Activated naive CD4-positive, alpha-beta T cell treated with anti-CD3 and anti-CD28 coated beads, Interleukin-2, amount 50 U/mL, for 72 hours (primary cell): ENCODE measurements at regions not wholly inside any gene's neighbourhood (a gene's known extent, or its start where the extent isn't known, plus 50 kb on each side); places are given as distances from the start of the nearest gene placed in this dataset.

Experiments used
- ATAC-seq, 2 donors: fragments of 150-1000 bp; cut with Tn5 transposase; 2 replicates each; pipeline ENCODE4 v1.10.0; 2021; ENCODE audit warnings: mild to moderate bottlenecking in 2 of 2, moderate library complexity in 2 of 2
- DNase-seq, 2 donors: peaks; one replicate each; pipeline ENCODE4 v3.0.0; 2021 to 2022; ENCODE audit warnings: low spot score in 2 of 2
- H3K27ac Mint-ChIP-seq, 2 donors: one replicate each; pipeline ENCODE4 v1.8.0; 2022; ENCODE audit warnings: mild to moderate bottlenecking in 2 of 2, mixed read lengths in 2 of 2
- H3K36me3 Mint-ChIP-seq, 2 donors: one replicate each; pipeline ENCODE4 v1.8.0; 2022; ENCODE audit warnings: mixed read lengths in 2 of 2
- H3K9me3 Mint-ChIP-seq, 2 donors: one replicate each; pipeline ENCODE4 v1.8.0; 2022; ENCODE audit warnings: mixed read lengths in 2 of 2

GRCh38 chr20:52837378-52837777 is 134.8 kb upstream of the TSHZ2 start:
- no peak overlapping the region for H3K27ac Mint-ChIP-seq
- no peak for DNase-seq
- no peak for ATAC-seq
- peaks cover 0 to 4% of the 10 kb centered on the region in 2 donors for H3K9me3 Mint-ChIP-seq
- no peaks in the 10 kb centered on the region for H3K36me3 Mint-ChIP-seq

GRCh38 chr20:52833901-52834300 is 138.3 kb upstream of the TSHZ2 start:
- peaks cover 11 to 13% of the 10 kb centered on the region in 2 donors for H3K36me3 Mint-ChIP-seq
- H3K27ac Mint-ChIP-seq, result no peak overlapping the region
- ATAC-seq, result no peak

GRCh38 chr20:52832151-52832774 is 139.9 kb upstream of the TSHZ2 start:
- no peak for DNase-seq
- ATAC-seq, result no peak
- Mint-ChIP-seq H3K36me3 (peaks cover 11 to 13% of the 10 kb centered on the region in 2 donors), H3K27ac (no peak overlapping the region), H3K9me3 (peaks cover 10 to 19% of the 10 kb centered on the region in 2 donors)

More at GRCh38 chr20:52833901-52834300, 138.3 kb upstream of the TSHZ2 start:
- peaks cover 6 to 19% of the 10 kb centered on the region in 2 donors for H3K9me3 Mint-ChIP-seq
- DNase-seq, result no peak

- no peak overlapping the region for H3K27ac Mint-ChIP-seq
- H3K36me3 Mint-ChIP-seq, result peaks cover 13 to 16% of the 10 kb centered on the region in 2 donors
- ATAC-seq (no peak), DNase-seq (no peak)
- H3K9me3 Mint-ChIP-seq, result peaks cover 10 to 15% of the 10 kb centered on the region in 2 donors
Observed at GRCh38 chr20:52830598-52830997, 141.6 kb upstream of the TSHZ2 start.

GRCh38 chr20:52829111-52829510 is 143.0 kb upstream of the TSHZ2 start:
- DNase-seq, result no peak
- ATAC-seq, result no peak
- peaks cover 10 to 15% of the 10 kb centered on the region in 2 donors for H3K9me3 Mint-ChIP-seq
- peaks cover 16 to 19% of the 10 kb centered on the region in 2 donors for H3K36me3 Mint-ChIP-seq
- no peak overlapping the region for H3K27ac Mint-ChIP-seq

- ATAC-seq (no peak), DNase-seq (no peak)
- H3K9me3 Mint-ChIP-seq, result peaks cover 10 to 15% of the 10 kb centered on the region in 2 donors
- H3K36me3 Mint-ChIP-seq, result peaks cover 16 to 19% of the 10 kb centered on the region in 2 donors
- no peak overlapping the region for H3K27ac Mint-ChIP-seq
Observed at GRCh38 chr20:52828199-52828598, 144.0 kb upstream of the TSHZ2 start.

GRCh38 chr20:52826722-52827121 is 145.4 kb upstream of the TSHZ2 start:
- Mint-ChIP-seq H3K9me3 (peaks cover 10 to 15% of the 10 kb centered on the region in 2 donors), H3K27ac (no peak overlapping the region), H3K36me3 (peaks cover 16 to 19% of the 10 kb centered on the region in 2 donors)
- DNase-seq (no peak), ATAC-seq (no peak)

GRCh38 chr20:52826321-52826720 is 145.8 kb upstream of the TSHZ2 start:
- H3K27ac Mint-ChIP-seq, result no peak overlapping the region
- peaks cover 16 to 19% of the 10 kb centered on the region in 2 donors for H3K36me3 Mint-ChIP-seq

GRCh38 chr20:52824494-52825216 is 147.5 kb upstream of the TSHZ2 start:
- peak overlapping the region in 1 of 2 donors; percentile 48 for H3K27ac Mint-ChIP-seq

More at GRCh38 chr20:52826321-52826720, 145.8 kb upstream of the TSHZ2 start:
- DNase-seq (no peak), ATAC-seq (no peak)
- H3K9me3 Mint-ChIP-seq, result peaks cover 10 to 15% of the 10 kb centered on the region in 2 donors

GRCh38 chr20:52823303-52823702 is 148.9 kb upstream of the TSHZ2 start:
- H3K36me3 Mint-ChIP-seq, result peaks cover 4 to 6% of the 10 kb centered on the region in 2 donors
- H3K9me3 Mint-ChIP-seq, result no peaks in the 10 kb centered on the region
- no peak overlapping the region for H3K27ac Mint-ChIP-seq
- no peak for DNase-seq
- peak in 1 of 2 donors; percentile 75 for ATAC-seq

More at GRCh38 chr20:52824494-52825216, 147.5 kb upstream of the TSHZ2 start:
- ATAC-seq, result peak; percentile 69 to 90
- peak in 1 of 2 donors; percentile 3 for DNase-seq
- peaks cover 2 to 6% of the 10 kb centered on the region in 2 donors for H3K9me3 Mint-ChIP-seq
- peaks cover 8 to 12% of the 10 kb centered on the region in 2 donors for H3K36me3 Mint-ChIP-seq

- ATAC-seq (no peak), DNase-seq (no peak)
- Mint-ChIP-seq H3K27ac (no peak overlapping the region), H3K9me3 (no peaks in the 10 kb centered on the region), H3K36me3 (peaks cover 0 to 6% of the 10 kb centered on the region in 2 donors)
Observed at GRCh38 chr20:52820641-52821292, 151.4 kb upstream of the TSHZ2 start.

GRCh38 chr20:52818491-52818890 is 153.7 kb upstream of the TSHZ2 start:
- Mint-ChIP-seq H3K36me3 (no peaks in the 10 kb centered on the region), H3K9me3 (no peaks in the 10 kb centered on the region), H3K27ac (no peak overlapping the region)
- no peak for ATAC-seq
- no peak for DNase-seq

GRCh38 chr20:52817981-52818380 is 154.2 kb upstream of the TSHZ2 start:
- no peak overlapping the region for H3K27ac Mint-ChIP-seq
- no peak for ATAC-seq
- no peaks in the 10 kb centered on the region for H3K36me3 Mint-ChIP-seq
- DNase-seq, result no peak
- H3K9me3 Mint-ChIP-seq, result peaks cover 0 to under 1% of the 10 kb centered on the region in 2 donors

GRCh38 chr20:52817511-52817910 is 154.6 kb upstream of the TSHZ2 start:
- H3K27ac Mint-ChIP-seq, result no peak overlapping the region
- peaks cover 0 to 5% of the 10 kb centered on the region in 2 donors for H3K9me3 Mint-ChIP-seq
- ATAC-seq (no peak), DNase-seq (no peak)
- peaks cover 0 to 4% of the 10 kb centered on the region in 2 donors for H3K36me3 Mint-ChIP-seq

GRCh38 chr20:52814371-52814770 is 157.8 kb upstream of the TSHZ2 start:
- ATAC-seq (no peak), DNase-seq (no peak)
- Mint-ChIP-seq H3K27ac (no peak overlapping the region), H3K9me3 (peaks cover 0 to 10% of the 10 kb centered on the region in 2 donors), H3K36me3 (peaks cover 0 to 16% of the 10 kb centered on the region in 2 donors)

GRCh38 chr20:52812231-52812847 is 159.8 kb upstream of the TSHZ2 start:
- Mint-ChIP-seq H3K36me3 (peaks cover 0 to 16% of the 10 kb centered on the region in 2 donors), H3K27ac (peak overlapping the region in 1 of 2 donors; percentile 52), H3K9me3 (peaks cover 0 to 10% of the 10 kb centered on the region in 2 donors)
- ATAC-seq, result no peak
- no peak for DNase-seq
